Smooth muscle cell (in vitro differentiated cells): ENCODE measurements at regions not wholly inside any gene's neighbourhood (a gene's known extent, or its start where the extent isn't known, plus 50 kb on each side); places are given as distances from the start of the nearest gene placed in this dataset.

Source experiments
- DNase-seq: peaks from one replicate; lab custom pipeline; 2025; ENCODE audit not compliant: unreplicated experiment; lab: John Stamatoyannopoulos, UW
- H2AFZ ChIP-seq: fragments of 200-600 bp; sonication (generic); 2 replicates; pipeline ENCODE4 v1.6.0; 2016; ENCODE audit warnings: antibody characterized with exemption, low read depth, mild to moderate bottlenecking
- H3F3A ChIP-seq: fragments of 200-600 bp; sonication (generic); 2 replicates; pipeline ENCODE4 v1.6.0; 2017; ENCODE audit warnings: antibody characterized with exemption, low read depth
- H3K27ac ChIP-seq: fragments of 200-600 bp; sonication (generic); 2 replicates; pipeline ENCODE4 v1.5.1; 2016; ENCODE audit warnings: low read depth, mild to moderate bottlenecking
- H3K27me3 ChIP-seq: fragments of 200-600 bp; sonication (generic); 2 replicates; pipeline ENCODE4 v1.6.1; 2016; ENCODE audit warnings: low read depth, mild to moderate bottlenecking
- H3K36me3 ChIP-seq: fragments of 200-600 bp; sonication (generic); 2 replicates; pipeline ENCODE4 v1.5.1; 2016; ENCODE audit warnings: low read depth
- H3K4me1 ChIP-seq: fragments of 200-600 bp; sonication (generic); 2 replicates; pipeline ENCODE4 v1.5.1; 2016; ENCODE audit warnings: low read depth
- H3K4me2 ChIP-seq: fragments of 200-600 bp; sonication (generic); 2 replicates; pipeline ENCODE4 v1.6.0; 2016; ENCODE audit warnings: mild to moderate bottlenecking
- H3K4me3 ChIP-seq: fragments of 200-600 bp; sonication (generic); 2 replicates; pipeline ENCODE4 v1.5.1; 2016; ENCODE audit warnings: mild to moderate bottlenecking
- H3K79me2 ChIP-seq: fragments of 200-600 bp; sonication (generic); 2 replicates; pipeline ENCODE4 v1.6.0; 2016; ENCODE audit warnings: low read depth, mild to moderate bottlenecking
- H3K9ac ChIP-seq: fragments of 200-600 bp; sonication (generic); 2 replicates; pipeline ENCODE4 v1.6.0; 2016; ENCODE audit warnings: low read depth
- H3K9me3 ChIP-seq: fragments of 200-600 bp; sonication (generic); replicated peaks from 2 replicates; pipeline ENCODE4 v1.5.1; 2016; ENCODE audit warnings: low read depth
- H4K20me1 ChIP-seq: fragments of 200-600 bp; sonication (generic); 2 replicates; pipeline ENCODE4 v1.6.0; 2016; ENCODE audit warnings: low read depth
- CTCF ChIP-seq: fragments of 200-600 bp; sonication (generic); IDR thresholded peaks from 2 replicates; pipeline ENCODE4 v1.5.1; 2017; ENCODE audit warnings: borderline replicate concordance, mild to moderate bottlenecking, antibody characterized with exemption; ENCODE audit not compliant: insufficient read depth, poor library complexity, severe bottlenecking
- WGBS: methylation state at CpG from one replicate; pipeline ENCODE4 v1.1.7; 2016; ENCODE audit warnings: low lambda C conversion rate; 5-methylcytosine and 5-hydroxymethylcytosine counted together

- Histone ChIP-seq H3K9me3 (no peaks in the 10 kb centered on the region), H3K4me2 (no peak overlapping the region), H2AFZ (no peak overlapping the region), H3K79me2 (no peaks in the 10 kb centered on the region), H3K27ac (no peak overlapping the region), H3K4me1 (no peaks in the 10 kb centered on the region), H3K27me3 (no peaks in the 10 kb centered on the region), H3K36me3 (no peaks in the 10 kb centered on the region), H3K4me3 (no peak overlapping the region), H3K9ac (no peak overlapping the region), H4K20me1 (no peaks in the 10 kb centered on the region), H3F3A (no peaks in the 10 kb centered on the region)
- TF ChIP-seq CTCF: peak; percentile 26
- 92% methylated on average over 4 of the region's 4 CpGs for WGBS
- DNase-seq: no peak
These were observed 200.0 kb downstream of the LY86 start for GRCh38 chr6:6788394-6789032.

- Histone ChIP-seq H2AFZ (no peak overlapping the region), H3F3A (no peaks in the 10 kb centered on the region), H3K4me2 (no peak overlapping the region), H3K9ac (no peak overlapping the region), H3K9me3 (no peaks in the 10 kb centered on the region), H3K27me3 (no peaks in the 10 kb centered on the region), H3K4me3 (no peak overlapping the region), H3K79me2 (no peaks in the 10 kb centered on the region), H4K20me1 (no peaks in the 10 kb centered on the region), H3K27ac (no peak overlapping the region), H3K36me3 (no peaks in the 10 kb centered on the region), H3K4me1 (no peaks in the 10 kb centered on the region)
- TF ChIP-seq CTCF: no peak
- no peak for DNase-seq
- 95% methylated on average over 5 of the region's 5 CpGs for WGBS
These were observed 201.9 kb downstream of the LY86 start for GRCh38 chr6:6790393-6790792.

GRCh38 chr6:6790891-6791290 is 202.4 kb downstream of the LY86 start:
- TF ChIP-seq CTCF: no peak

More at GRCh38 chr6:6790891-6791290, 202.4 kb downstream of the LY86 start:
- H3K9me3 ChIP-seq: no peaks in the 10 kb centered on the region
- 71% methylated on average over 3 of the region's 3 CpGs for WGBS
- H3K4me3 ChIP-seq: no peak overlapping the region
- peak overlapping the region; percentile 26 for H3K27ac ChIP-seq
- no peaks in the 10 kb centered on the region for H3K27me3 ChIP-seq
- no peaks in the 10 kb centered on the region for H4K20me1 ChIP-seq
- H2AFZ ChIP-seq: no peak overlapping the region
- DNase-seq: no peak
- H3K79me2 ChIP-seq: no peaks in the 10 kb centered on the region
- H3K9ac ChIP-seq: no peak overlapping the region
- H3K36me3 ChIP-seq: no peaks in the 10 kb centered on the region
- H3F3A ChIP-seq: no peaks in the 10 kb centered on the region
- no peaks in the 10 kb centered on the region for H3K4me1 ChIP-seq
- H3K4me2 ChIP-seq: no peak overlapping the region
